Smooth muscle cell of the brain vasculature (primary cell): ENCODE measurements at regions not wholly inside any gene's neighbourhood (a gene's known extent, or its start where the extent isn't known, plus 50 kb on each side); places are given as distances from the start of the nearest gene placed in this dataset.

Experiments
- DNase-seq: peaks from one replicate; pipeline ENCODE4 v3.0.0-alpha.2; 2012; ENCODE audit warnings: low read depth, low spot score

GRCh38 chr9:89793124-89793495, 188.3 kb downstream of the GADD45G start:
- no peak for DNase-seq

GRCh38 chr9:89793551-89793950, 188.7 kb downstream of the GADD45G start:
- DNase-seq, result no peak

- DNase-seq, result no peak
Measured at GRCh38 chr9:89794918-89795317, 190.1 kb downstream of the GADD45G start.

DNA sequence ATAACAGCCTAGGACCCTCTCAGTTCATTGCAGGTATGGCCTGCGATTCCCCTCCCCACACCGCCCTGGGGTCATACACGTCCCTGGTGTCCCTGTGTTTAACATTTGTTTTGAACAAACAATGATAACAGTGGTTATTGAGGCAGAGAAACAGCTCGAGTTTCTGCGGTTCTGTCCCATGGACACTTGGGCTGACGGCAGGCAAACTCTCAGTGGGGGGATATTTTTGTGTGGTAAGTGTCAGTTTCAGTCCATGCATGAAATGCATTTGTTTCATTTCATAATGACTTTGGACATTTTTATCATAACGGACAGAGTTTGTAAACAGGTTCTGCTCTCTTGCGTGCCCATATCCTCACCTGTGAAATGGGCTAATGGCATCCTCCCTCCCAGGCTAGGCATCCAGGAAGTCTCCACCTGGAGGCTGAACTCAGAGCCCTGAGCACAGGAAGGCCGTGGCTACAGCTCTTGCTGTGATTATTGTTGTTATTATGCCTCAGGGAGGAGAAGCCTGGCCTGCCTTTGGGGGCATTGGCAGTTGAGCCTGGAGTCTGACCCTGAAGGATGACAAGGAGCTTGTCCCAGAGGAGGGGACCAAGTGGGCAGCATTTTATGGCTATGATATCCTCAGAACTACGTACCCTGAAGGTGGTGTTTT, 190.9 kb downstream of the GADD45G start:
- DNase-seq, result no peak

DNA sequence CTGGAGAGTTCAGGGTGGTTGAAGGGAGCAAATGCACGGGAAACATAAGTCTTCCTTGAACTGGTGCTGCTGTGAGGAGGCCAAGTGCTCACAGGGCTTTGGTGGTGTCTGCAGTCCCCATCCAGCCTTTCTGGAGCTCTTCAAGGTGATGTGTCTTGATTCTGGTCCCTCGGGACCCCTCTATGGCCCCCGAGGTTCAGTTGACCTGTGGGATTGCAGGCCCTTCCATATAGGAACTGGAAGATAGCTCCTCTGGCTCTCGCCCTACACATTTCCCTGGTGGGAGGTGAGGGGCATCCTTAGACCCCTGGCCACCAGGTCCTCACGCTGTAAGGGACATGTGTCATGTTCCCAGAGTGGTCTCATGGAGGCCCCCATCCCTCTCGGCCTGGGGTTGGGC, 191.8 kb downstream of the GADD45G start:
- DNase-seq, result no peak

- no peak for DNase-seq
Measured at GRCh38 chr9:89797255-89797654, 192.4 kb downstream of the GADD45G start.

DNA sequence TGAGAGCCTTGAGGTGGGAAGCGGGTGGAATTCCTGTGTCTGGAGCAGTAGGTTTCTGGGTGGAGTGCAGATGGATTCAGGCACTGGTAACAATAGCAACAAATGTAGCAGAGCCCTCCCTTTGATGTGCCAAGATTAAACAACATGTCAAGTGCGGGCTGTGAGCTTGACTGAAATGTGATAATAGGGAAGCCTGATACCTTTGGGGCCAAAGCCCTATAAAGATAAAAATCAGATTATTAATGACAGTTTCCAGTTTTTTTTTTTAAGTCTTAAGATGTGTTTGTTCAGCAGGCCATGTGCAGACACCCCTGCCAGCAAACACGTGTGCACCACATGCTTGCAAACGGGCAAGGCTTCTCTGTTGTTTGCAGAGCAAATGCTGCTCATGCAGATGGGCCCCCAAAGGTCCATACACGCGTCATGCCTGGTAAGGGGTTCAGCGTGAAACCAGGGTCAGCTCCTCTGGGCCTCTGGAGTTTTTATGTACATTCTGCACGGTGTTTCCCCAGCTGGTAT, 193.2 kb downstream of the GADD45G start:
- DNase-seq, result no peak

GRCh38 chr9:89798547-89799120, 193.8 kb downstream of the GADD45G start:
- no peak for DNase-seq

GRCh38 chr9:89799221-89799620, 194.4 kb downstream of the GADD45G start:
- no peak for DNase-seq

DNA sequence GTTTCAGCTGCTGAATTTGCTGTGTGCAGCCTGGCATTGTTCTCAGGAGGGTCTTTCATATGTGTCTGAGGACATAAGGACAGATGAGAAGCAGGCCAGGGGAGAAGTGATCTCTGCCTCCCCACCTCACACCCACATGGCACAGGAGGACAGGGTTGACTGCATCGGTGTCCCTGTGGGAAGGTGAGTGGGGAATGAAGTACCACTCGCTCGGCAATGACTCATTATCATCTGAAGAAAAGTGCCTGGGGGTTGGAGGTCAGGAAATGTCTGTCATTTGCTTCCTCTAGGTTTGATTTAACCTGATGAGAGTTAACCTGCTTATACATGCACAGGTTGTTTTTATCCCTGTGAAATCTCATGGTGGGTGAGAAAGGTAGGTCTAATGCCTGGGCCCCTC, 195.0 kb downstream of the GADD45G start:
- no peak for DNase-seq

- DNase-seq, result no peak
Measured at GRCh38 chr9:89801341-89801740, 196.5 kb downstream of the GADD45G start.

DNA sequence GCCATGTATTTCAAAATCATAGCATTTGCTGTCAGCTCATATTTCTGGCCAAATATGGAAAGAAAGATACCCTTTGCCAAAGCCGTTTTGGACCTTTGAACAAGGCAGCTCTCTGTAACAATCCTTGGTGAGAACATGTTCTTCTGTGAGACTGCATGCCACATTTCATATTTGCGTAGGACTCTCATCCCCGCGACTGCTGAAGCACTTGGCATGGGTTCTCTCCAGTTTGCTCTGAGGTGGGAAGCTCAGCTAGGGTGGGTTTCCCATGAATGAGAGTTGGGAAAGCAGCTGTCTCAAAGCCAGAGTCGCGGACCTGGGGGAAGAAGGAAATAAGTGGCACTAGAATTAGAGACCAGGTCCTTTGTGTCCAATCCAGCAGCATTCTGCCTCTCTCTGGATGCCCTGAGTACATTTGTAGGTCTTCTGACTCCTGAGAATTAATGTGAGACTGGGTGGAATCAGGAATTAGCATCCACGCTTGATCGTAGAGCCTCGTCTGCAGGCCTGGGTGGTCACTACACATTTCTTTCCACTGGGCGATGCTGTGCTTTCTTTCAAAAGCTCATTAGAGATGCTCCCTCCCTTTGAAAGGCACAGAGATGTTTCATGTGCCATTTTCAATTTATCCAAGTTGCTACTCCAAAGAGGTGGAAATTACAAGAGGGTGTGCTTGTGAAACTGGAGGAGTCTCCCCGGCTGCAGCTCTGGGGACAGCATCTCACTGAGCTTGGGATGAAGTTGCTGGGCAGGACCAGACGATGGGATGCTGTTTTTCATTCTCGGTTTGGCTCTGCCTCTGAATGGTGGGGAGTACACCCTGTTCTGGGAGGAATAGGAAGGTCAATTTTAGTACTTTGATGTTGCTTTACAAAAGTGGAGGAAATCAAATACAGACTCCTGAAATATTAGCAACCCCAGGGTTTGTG, 197.2 kb downstream of the GADD45G start:
- DNase-seq, result no peak

DNA sequence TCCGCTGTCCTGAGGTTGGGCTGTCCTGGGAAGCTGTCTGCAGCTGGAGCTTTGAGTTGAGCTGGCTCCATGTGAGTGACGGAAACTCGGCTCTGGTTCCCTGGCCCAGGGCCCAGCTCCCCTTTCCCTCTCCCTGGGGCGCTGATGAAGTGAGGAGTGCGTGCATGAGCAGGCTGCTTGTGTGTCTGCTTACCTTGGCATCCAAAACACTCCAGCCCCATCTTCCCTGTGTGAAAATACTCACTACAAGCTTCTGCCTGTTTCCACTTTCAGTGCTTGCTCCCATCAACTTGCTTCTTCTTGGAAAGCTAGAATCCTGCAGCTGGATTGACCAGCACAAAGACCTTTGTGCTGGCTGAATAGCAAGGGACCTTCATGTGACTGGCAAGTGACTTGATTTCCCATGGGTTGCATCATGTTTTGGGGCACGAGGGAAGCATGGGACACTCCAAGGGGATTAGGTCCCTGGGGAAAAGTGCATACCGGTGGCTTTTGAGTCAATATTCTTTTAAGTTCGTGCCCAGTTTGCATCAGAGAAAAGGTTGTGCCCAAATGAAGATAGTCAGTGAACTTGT, 198.1 kb downstream of the GADD45G start:
- peak; percentile 56 for DNase-seq

DNA sequence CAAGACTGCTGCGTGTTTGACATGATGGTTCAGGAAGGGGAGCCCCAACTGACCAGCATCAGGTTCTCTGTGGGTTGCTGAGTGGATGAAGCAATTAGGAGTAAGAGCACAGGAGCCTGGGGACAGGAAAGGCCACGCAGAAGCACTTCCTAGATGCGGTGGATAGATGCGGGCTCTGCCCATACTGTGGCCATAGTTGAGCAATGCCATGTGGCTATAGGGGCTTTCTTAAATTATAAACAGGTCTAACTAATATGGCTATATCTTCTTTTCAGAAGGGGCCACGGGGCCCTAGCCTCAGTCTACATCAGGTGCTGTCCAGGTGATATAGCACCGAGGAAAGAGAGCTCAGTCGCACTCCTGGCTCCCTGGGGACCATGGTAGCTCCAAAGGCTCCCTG, 198.6 kb downstream of the GADD45G start:
- no peak for DNase-seq

DNA sequence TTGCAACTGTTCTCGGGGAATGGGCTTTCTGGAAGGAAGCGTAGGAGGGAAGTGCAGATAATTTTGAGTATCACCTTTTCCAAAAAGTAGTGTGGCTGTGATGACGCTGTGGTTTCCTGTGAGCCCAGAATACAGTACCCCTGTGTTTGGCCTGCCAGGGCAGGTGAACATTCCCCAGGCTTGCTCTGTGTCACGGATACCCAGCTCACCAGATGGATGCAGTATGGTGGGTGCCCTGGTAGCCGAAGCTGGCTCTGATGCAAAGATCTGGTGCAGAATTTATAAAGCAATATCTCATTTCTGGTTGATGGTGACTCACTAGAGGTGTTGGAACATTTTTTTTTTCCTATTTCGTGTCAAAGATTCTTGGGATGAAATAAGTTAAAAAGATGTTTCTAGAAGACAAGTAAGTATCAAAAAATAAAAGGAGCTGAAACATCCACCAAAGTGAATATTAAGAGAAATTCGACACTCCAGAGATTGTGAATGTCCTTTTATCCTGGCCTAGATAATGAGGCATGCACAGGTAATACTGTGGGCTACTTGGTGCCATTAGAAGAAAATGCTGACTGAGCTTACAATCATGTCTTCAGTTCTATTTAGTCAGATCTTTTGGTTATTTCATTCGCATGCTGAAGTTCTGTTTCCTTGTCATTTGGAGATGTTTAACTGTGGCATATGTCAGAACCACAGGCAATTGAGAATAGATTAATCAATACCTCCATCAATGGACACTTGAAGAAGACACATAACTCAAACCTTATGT, 200.1 kb downstream of the GADD45G start:
- DNase-seq, result no peak

- no peak for DNase-seq
Measured at GRCh38 chr9:89805571-89806292, 200.9 kb downstream of the GADD45G start.

- DNase-seq, result no peak
Measured at GRCh38 chr9:89806371-89807100, 201.7 kb downstream of the GADD45G start.

DNA sequence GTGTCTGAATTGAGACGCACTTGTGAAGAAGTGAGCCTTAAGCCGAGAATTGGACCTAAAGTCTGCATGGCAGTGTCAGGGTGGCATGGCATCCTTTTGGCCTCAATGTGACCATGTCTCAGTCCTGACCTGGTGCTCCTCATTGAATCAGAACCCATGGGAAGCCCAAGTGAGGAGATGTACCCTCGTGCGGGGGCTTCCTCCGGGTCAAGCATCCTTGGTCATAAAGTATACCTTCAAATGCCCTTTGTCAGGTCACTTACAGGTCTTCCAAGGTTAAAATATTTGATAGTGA, 202.2 kb downstream of the GADD45G start:
- DNase-seq, result no peak

DNA sequence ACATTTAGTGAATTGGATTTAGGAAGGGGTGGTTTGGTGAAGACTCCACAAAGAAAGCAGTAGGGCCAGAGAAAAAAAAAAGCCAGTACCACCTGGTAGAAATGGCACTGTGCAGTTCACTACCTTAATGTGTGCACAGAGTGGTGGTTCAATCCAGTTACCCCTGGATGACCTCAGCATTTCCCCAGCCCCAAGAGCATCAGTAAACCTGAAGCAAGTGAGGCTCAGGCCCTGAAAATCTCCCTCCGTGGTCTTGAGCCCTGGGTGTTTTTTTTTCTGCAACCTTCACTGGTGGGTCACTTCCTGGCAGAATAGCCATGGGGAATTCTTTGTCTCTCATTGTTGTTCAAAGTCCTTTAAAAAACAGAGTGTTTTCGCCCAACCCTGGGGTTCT, 202.9 kb downstream of the GADD45G start:
- no peak for DNase-seq

DNA sequence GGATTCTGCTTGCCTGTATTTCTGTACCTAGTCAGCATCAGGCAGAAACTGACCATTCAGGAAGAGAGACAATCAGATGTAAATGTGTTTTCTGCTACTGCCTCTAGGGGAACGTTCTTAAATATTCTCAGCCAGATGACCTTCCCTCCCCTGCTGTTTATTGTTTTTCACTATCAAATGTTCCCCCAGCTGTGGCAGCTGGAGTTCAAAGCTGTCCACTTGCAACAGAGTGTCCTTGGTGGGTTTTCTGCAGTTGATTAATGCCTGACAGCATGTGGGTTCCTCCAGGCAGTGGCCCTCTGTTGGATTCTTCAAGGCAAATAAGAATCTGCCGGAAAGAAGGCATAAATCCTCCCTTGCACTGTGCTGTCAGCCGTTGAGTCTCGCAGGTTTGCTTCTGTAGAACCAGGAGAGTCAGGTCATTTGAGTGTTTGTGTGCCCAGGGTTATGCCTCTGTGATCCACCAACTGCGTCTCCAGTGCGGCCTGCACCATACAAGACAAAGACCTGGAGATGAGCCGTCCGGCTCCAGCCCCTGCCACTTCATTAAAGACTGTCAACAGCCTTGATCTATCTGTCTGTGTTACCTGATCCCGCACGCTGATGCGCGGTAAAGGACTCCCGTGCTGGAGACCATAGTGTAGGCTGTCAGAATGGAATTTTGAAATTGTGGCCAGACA, 203.4 kb downstream of the GADD45G start:
- peak; percentile 57 for DNase-seq
